Pons (tissue), 1 donor: ENCODE measurements at regions not wholly inside any gene's neighbourhood (a gene's known extent, or its start where the extent isn't known, plus 50 kb on each side); places are given as distances from the start of the nearest gene placed in this dataset.
A peak's percentile ranks its signal among the peaks of the same experiment; 100 is the strongest.
"Not testable (repeated sequence)": the region's sequence is repeated elsewhere in the genome, so short reads cannot be mapped to it uniquely, and the experiment has no call there.

ENCODE experiments used
- DNase-seq: peaks from one replicate; pipeline ENCODE4 v3.0.0-alpha.2; 2016; ENCODE audit warnings: low spot score

DNA sequence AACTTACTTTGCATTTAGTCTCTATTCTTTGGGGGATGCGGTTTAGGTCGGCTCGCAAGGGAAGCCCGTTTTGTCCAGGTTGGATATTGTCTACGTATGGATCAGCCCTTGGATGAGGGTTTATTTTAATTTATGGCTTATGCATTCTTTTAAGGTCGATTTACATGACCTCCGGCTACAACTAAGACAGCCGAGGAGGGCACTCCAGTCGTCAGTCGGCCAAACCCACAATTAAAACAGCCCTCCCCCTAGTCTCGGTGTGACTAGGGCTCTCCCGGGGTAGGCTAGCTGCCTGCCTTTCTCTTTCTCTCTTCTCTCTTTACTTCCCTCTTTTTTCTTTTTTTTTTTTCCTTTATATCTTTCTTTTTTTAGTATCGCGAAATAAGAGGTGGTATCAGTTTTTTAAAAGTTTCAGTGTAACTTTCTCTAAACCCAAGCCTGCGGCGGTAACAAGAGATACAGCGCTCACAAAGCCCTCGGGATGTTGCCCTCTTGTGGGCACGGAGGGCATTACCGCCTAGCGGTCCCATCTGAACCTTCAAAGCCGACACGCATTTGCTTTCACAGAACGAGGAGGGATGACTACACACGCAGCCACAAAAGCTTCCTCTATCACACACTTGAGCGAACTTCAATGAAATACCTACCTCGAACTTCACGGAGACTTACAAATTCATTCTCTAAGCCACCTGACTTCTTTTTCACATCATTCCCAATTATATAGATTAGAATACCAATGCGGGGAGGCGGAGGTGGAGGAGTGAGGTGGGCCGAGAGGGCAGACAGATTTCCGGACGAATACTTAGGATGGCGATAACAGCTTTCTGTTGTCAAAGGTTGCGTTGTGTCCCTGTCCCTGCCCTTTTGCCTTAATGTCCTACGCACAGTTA is 132.3 kb upstream of the C11orf58 start:
- DNase-seq, result peak; percentile 91

DNA sequence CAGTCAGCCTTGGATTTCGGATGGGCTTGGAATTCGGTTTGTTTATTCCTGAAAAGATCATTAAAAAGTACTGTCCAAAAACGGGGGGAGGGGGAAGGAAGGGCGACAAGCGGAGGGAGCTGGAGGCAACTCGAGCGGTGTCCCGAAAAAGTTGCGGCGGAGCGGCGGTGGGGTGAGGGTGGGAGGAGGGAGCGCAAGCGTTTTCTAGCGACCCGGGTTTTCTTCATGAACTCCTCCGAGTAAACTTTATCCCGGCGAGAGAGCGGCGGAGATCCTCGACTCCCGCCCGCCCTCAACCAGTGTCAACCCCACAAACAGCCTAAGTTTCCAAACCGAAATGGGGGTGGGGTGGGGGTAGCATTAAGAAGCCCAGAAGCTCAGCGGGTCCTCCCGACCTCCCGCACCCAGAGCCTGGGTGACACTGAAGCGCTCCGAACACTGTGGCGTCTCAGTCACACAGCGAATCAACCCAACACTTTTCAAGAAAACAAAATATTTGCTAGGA is 133.0 kb upstream of the C11orf58 start:
- peak; percentile 28 for DNase-seq

DNA sequence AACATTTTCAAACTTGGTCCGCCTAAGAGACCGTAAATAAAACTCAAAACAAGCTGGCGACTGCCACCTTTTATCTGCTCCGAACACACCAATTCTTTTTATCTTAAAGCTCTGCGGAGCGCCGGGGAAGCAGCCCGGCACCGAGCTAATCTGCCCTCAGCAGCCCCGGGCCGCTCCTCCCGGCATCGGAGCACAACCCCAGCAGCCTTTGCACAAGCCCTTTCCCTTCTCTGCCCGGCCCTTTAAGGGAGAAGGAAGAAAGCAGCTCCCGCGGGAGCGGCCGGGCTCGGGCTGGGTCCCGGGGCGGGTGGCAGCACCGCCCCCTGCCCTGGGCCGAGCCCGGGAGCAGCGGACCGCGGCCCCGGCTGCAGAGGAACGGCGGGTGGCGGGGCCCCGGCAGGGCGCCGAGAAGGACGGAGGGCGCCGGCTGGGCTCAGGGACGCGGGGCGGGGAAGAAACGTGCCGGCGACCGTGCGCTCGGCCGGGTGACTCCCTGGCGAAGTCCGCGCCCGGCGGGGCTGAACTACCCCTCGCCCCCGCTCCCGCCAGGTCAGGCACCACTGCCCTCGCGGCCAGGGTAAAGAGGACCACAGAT is 133.6 kb upstream of the C11orf58 start:
- peak; percentile 19 for DNase-seq

DNA sequence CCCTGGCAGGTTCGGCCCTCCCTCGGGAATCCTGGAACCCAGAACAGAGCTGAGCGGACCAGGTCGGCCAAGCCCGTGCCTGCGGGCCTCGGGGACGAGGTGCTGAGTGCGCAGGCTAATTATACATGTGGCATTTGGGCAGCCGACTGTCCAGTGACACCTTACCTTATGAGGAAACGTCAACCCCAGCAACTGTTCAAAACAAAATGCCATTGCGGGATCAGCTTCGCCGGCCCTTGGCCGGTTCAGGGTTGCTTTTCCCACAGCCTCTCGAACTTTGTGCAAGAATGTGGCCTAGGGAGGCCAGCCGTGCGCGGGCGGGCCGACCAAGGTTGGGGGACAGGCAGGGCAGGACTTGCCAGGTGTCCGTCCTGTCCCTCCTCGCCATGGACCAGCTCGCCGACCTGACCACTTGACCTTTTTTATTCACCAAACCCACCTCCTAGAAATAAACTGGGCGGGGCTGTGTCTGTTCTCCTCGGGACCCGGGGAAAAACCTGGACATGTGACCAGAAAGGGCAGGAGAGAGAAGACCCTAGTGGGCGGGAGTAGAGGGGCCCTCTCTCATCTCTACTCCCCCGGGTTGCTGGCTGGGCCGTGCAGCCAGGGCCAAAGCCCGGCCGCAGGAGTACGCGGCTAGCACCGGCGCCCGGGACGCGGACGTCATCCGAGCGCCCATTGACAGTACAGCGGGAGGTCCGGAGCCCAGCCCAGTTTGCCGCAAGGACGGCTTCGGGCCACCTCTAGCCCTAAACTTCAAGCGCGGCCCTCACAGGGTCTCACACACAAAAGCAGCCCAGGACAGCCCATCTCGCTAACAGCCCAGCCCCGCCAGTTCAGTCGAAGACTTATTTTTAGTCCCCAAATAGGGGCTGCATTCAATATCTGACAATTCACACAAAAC is 134.3 kb upstream of the C11orf58 start:
- DNase-seq, result no peak

DNA sequence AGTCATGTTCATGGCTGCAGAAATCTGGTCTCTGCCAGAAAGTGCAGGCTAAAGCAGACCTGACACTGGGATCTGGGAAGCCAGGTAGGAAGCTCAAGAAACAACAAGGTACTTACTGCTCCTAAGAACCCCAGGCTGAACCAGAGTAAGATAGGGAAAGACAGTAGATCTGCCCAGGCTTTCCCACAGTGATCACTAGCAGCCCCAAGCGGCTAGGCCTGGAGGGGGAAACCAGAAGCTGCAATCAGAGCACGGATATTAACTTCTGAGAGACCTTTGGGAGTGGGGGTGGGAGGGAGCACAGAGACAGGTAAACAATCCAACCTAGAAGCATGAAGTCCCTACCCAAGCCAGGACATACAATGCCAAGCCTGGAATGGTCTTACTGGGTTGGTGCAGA is 135.2 kb upstream of the C11orf58 start:
- no peak for DNase-seq

DNA sequence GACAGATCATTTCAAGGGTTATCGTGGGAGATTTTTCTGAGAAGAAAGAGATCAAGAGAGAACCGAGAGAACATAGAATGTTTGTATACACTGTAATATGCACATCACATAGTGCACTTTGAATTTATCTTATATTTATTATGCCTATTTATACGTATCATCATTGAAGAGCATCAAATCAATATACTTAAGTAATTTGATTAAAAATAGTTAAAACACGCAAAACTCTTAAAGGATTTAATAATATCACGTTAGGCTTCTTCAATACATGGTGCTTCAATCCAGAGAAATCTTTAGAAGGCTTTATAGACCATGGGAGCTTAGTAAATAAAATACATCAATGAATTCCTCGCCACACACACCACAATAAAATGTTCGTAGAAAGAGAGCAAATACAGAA is 139.5 kb upstream of the C11orf58 start:
- DNase-seq, result no peak

DNA sequence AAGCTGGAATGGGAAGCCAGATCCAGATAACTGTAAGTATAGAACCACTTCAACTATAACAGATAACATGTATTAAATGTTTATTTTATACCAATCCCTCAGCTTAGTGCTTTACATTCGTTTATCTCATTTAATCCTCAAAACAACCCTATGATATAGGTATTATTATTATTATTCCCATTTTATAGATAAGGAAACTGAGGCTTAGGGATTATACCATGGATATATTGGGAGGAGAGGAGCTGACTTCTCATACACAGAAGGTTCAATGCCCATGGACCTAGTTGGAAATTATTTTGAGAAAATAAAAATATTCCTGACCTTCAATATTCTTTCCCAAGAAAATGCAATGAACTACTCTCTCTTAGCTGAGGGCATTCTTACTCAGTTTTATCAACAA is 140.4 kb upstream of the C11orf58 start:
- DNase-seq, result no peak

DNA sequence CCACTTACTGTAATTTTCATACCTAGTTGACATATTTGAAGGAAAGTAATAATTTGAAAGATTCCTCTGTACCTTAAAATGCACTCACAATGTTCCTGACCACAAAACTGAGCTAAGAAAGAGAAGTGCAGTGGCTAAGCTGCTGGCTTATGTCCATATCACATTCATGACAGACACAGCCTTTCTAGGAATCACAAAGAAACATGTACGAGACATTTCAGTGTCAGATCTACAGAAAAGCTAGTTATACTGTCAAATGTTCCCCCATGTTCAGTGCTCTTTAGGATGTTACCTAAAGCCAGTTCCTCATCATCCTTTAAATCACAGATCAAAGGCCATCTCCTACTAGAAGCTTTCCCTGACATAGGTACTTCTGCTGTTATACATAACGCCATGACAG is 142.2 kb upstream of the C11orf58 start:
- DNase-seq, result no peak

DNA sequence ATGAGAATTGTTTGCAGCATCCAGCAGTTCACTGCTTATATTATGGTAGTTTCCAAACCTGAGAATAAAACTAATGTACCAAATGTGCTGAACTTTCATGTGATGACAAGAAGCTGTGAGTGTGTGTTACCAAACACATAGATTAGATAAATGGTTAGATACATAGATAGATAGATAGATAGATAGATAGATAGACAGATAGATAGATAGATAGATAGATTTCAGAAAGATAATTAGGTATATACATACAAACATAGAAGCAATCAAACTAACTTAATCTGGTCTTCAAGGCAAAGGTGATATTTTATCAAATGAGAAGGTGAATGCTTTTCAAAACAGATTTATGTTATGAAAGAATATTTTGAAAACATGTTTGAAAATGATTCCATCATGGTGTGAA is 147.3 kb upstream of the C11orf58 start:
- no peak for DNase-seq

DNA sequence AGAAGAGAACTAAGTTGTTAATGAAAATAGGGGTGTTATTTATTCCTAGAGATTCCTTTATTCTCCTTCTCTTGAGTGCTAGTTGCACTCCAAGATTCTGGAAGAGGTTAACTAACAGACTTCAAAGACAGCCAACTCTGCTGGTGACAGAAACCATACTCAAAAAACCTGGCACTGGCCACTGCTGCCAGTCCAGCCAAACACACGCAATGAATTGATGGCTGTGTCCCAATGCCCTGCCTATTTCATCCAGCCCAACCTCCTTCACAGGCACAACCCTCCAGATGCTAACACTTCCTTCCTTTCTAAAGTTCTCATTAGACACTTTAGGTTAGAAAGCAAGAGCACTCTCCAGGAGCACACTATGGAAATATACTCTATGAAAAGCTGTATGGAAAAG is 150.8 kb upstream of the C11orf58 start:
- DNase-seq, result no peak

DNA sequence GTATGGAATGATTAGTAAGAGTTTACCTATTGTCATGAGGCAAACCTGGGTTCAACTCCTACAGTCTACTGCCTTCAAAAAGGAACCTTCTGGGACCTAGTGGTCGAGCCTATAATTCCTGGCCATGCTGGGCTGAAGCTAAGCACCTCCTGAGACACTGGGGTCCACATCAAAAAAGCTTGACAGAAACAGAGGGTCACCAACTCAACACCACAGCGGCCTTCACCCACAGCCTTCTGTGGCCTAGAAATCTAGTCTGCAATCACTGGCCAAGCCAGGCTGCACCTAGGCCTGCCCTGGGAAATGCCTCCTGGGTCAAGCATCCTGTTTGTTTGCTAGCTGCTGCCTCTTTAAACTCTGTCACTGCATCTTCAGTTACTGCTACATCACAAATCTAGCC is 153.9 kb upstream of the C11orf58 start:
- no peak for DNase-seq

DNA sequence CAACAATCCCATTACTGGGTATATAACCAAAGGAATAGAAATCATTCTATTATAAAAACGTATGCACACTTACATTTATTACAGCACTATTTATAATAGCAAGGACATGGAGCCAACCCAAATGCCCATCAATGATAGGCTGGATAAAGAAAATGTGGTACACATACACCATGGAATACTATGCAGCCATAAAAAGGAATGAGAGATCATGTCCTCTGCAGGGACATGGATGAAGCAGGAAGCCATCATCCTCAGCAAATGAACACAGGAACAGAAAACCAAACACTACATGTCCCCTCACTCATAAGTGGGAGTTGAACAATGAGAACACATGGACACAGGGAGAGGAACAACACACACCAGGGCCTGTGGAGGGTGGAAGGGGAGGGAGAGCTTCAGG is 157.4 kb upstream of the C11orf58 start:
- not testable (repeated sequence) for DNase-seq

DNA sequence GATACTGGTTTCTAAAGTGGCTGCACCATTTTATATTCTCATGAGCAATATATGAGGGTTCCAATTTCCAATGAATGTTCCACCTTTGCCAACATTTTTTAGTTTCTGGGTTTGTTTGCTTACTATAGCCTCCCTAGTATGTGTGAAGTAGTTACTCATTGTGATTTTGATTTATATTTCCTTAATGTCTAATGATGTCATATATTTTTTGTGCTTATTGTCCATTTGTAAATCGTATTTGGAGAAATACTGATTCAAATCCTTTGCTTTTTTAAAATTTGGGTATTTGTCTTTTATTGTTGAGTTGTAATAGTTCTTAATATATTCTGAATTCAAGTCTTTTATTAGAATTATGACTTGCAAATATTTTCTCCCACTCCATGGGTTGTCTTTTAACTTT is 161.0 kb upstream of the C11orf58 start:
- no peak for DNase-seq

DNA sequence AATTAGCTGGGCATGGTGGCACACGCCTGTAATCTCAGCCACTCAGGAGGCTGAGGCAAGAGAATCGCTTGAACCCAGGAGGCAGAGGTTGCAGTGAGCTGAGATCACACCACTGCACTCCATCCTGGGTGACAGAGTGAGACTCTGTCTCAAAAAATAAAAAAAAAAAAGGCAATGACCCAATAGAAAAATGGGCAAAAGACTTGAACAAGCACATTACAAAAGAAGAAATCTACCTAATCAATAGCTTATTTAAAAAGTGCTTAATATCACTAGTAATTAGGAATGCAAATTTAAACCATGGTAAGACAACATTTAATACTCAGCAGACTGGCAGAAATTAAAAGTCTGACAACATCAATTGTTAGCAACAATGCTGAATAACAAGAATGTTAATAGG is 163.6 kb upstream of the C11orf58 start:
- DNase-seq, result not testable (repeated sequence)

DNA sequence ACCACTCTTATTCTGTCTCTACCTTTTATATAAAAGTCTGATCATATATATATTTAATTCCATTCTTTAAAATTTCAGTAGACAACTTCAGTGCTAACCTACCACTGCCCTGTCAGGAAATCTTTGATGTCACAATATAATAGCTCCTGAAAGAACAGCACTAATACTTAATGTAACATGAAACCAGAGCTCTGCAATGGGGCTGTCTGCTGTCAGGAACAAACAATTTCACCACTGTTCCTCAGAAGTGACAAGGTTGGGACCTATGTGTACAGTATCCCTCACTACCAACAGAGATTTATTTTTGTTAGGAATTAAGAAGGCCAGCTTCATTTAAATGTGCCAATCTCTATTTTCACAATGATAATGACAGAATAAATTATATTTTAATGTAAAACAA is 165.5 kb upstream of the C11orf58 start:
- DNase-seq, result no peak

DNA sequence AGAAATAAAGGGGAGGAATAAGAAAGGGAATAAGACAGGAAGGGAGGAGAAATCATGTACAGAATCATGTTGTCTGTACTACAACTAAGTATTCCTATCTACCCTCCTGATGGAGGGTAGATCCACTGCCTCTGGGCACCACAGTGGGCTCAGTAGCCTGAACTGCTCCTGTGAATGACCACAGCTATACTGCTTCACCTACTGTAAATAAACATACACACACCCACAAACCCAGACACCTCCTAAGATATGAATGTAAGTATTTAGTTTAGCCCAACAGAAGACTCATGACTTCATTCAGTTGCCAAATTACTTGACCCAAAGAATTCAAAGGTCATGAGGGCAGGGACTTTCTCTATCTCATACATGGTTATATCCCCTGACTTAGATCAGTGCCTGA is 177.3 kb upstream of the C11orf58 start:
- no peak for DNase-seq

DNA sequence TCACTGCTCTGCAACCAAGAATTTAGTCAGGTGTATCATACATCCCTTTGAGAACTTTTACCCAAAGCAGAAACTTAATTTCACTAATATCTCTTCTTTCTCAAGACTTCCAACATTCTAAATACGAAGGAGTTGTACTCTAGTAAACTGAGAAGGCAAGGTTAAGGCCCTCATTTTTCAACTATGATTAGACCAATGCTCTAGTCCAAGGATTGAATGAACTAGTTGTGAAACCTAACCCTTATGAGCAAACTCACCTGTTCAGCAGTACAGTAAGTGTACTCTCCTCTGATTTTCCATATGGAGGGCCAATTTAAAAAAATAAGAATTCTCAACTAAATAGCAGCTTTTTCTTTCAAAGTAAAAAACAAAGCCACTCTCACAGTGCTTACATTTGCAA is 180.0 kb upstream of the C11orf58 start:
- DNase-seq, result no peak

DNA sequence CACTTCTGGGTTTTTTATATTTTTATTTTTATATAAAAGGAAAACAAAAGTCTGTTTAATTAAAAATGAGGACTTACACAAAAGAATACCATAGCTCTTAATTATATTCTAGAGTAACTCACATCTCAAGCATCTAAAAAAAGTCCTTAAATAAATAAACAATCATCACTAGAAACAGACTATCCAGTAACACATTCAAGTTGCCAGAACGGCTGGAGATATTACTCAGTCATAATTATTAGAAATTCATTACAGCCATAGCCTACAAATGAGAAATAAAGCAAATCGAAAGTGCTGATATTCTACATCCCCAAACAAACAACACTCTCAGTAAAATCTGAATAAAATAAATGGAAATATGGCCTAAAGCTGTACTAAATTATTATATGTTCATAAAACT is 182.5 kb upstream of the C11orf58 start:
- DNase-seq, result no peak

DNA sequence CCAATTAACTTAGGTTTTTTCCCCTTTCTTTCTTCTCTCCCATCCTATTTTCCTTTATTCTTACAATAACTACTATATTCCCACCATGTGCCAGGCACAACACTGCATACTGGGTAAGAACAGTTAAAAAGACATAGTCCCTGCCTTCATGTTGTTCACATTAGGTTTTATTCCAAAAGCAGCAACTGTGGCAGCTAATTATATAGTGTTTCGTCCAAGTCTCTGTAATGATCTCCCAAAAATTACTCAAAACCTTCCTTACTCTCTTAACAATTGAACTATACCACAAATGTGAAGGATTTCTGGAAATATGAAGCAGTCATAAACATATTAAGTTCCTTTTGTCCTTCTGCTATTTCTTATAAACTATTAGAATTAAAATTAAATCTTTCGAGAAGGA is 184.1 kb upstream of the C11orf58 start:
- DNase-seq, result no peak

DNA sequence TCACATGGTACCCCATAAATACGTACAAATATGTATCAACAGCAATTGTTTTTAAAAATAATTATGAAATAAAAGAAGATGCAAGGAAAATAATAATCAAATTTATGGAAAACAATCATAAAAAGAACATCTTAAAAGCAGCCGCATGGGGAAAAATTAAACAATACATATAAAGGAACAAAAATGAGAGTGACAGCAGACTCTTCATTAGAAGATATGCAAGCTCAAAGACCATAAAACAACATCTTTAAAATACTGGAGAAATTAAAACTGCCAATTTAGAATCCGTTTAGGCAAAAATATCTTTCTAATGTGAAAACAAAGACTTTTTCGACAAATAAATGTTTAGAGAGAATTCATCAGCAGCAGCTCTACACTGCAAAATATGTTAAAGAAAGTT is 190.6 kb upstream of the C11orf58 start:
- DNase-seq, result no peak

DNA sequence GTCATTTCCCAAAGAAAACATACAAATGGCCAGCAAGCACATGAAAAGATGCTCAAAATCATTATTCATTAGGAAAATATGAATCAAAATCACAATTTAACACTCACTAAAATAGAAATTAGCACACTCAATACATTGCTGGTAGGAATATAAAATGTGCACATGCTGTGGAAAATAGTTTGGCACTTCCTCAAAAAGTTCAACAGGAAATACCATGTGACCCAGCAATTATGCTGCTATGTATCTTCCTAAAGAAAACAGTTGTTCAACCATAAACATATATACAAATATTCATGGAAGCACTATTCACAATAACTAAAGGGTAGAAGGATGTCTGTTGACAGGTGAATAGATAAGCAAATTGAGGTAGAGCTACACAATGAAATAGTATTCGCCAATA is 187.3 kb upstream of the SOX6 start:
- no peak for DNase-seq

DNA sequence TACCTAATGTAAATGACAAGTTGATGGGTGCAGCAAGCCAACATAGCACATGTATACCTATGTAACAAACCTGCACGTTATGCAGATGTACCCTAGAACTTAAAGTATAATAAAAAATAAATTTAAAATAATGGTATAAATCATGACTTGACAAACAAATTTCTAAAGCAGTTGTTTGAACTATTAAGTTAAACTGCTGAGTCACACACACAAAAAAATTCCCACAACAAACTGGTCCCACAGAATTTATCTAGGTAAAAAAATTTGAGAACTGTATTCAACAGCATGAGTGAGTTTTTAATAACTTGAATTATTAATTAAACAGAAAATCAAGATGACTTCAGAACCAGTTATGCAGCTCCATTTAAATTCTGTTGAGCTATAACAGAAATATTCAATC is 186.0 kb upstream of the SOX6 start:
- DNase-seq, result no peak

DNA sequence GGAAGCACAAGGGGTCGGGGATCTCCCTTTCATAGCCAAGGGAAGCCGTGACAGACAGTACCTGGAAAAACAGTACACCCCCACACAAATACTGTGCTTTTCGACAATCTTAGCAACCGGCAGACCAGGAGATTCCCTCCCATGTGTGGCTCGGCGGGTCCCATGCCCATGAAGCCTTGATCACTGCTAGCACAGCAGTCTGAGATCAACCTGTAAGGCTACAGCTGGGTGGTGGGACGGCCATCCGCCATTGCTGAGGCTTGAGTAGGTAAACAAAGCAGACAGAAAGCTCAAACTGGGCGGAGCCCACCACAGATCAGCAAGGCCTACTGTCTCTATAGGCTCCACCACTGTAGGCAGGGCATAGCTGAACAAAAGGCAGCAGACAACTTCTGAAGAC is 180.2 kb upstream of the SOX6 start:
- no peak for DNase-seq
